IMR-90 (cell line): ENCODE measurements at regions not wholly inside any gene's neighbourhood (a gene's known extent, or its start where the extent isn't known, plus 50 kb on each side); places are given as distances from the start of the nearest gene placed in this dataset.

Source experiments
- MAFK ChIP-seq: IDR thresholded peaks from 2 replicates; pipeline ENCODE4 v1.6.1; 2012; ENCODE audit warnings: low read depth, low read length, improper control_type of control experiment
- RAD21 ChIP-seq: IDR thresholded peaks from 2 replicates; pipeline ENCODE4 v1.6.1; 2012; ENCODE audit warnings: low read length, improper control_type of control experiment
- TF ChIP-seq, protein P1 (sequence below): conservative IDR thresholded peaks from 2 replicates; pipeline ENCODE4 v1.5.1; 2012; ENCODE audit warnings: mild to moderate bottlenecking, low read depth, low read length, improper control_type of control experiment

DNA sequence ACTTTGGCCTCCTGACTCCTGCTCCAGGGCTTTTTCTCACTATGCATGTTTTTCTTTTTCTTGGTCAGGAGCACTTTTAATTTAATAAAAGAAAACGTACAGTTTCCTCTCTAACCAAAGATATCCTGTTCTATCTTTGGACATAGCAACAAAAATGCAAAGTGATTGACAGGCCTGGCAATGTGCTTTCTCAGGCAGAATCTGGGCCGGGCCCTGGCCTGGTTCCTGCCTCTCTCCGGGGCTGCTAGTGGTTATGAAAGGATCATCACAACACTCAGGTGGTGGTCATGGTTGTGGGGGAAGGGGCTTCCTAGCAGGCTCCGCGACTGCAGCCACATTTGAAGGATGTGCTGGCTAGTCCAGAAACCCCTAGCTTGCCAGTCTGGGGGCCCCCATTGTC is 85.8 kb upstream of the USP24 start:
- TF ChIP-seq, protein P1, sequence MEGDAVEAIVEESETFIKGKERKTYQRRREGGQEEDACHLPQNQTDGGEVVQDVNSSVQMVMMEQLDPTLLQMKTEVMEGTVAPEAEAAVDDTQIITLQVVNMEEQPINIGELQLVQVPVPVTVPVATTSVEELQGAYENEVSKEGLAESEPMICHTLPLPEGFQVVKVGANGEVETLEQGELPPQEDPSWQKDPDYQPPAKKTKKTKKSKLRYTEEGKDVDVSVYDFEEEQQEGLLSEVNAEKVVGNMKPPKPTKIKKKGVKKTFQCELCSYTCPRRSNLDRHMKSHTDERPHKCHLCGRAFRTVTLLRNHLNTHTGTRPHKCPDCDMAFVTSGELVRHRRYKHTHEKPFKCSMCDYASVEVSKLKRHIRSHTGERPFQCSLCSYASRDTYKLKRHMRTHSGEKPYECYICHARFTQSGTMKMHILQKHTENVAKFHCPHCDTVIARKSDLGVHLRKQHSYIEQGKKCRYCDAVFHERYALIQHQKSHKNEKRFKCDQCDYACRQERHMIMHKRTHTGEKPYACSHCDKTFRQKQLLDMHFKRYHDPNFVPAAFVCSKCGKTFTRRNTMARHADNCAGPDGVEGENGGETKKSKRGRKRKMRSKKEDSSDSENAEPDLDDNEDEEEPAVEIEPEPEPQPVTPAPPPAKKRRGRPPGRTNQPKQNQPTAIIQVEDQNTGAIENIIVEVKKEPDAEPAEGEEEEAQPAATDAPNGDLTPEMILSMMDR, result no peak
- no peak for TF ChIP-seq MAFK
- TF ChIP-seq RAD21, result no peak
